ENCODE measurements at regions not wholly inside any gene's neighbourhood (a gene's known extent, or its start where the extent isn't known, plus 50 kb on each side); places are given as distances from the start of the nearest gene placed in this dataset.

DNA sequence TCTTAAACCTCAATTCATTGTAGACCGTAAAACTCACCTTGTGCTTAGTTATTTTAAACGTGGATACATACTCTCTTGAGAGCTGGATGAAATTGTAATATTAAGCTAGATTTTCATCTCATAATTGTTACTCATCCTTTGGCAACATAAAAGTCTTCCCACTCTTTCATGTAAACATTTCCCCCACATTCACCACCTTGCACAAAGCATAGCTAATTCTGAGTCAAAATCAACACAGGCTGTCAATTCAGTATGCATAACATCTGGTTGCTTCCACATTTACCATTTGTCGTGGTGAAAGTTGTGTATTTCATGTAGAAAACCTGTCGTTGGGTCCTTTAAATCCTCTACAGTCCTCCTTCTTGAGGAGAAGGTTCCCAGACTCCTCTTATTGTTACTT is 524.6 kb downstream of the OTOL1 start:
- ChIA-PET CTCF (interaction anchor here (1.5 kb wide), 1 partner anchor 12 kb away, joined by 3 read pairs; no protein-coding TSS in a partner anchor), POLR2A (no interaction called here)
- TF ChIP-seq, protein P1, sequence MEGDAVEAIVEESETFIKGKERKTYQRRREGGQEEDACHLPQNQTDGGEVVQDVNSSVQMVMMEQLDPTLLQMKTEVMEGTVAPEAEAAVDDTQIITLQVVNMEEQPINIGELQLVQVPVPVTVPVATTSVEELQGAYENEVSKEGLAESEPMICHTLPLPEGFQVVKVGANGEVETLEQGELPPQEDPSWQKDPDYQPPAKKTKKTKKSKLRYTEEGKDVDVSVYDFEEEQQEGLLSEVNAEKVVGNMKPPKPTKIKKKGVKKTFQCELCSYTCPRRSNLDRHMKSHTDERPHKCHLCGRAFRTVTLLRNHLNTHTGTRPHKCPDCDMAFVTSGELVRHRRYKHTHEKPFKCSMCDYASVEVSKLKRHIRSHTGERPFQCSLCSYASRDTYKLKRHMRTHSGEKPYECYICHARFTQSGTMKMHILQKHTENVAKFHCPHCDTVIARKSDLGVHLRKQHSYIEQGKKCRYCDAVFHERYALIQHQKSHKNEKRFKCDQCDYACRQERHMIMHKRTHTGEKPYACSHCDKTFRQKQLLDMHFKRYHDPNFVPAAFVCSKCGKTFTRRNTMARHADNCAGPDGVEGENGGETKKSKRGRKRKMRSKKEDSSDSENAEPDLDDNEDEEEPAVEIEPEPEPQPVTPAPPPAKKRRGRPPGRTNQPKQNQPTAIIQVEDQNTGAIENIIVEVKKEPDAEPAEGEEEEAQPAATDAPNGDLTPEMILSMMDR (IDR thresholded peaks at IDR 0.05; ENCODE audit: control extremely low read depth, extremely low read depth, low read depth, missing control alignments), result no peak
- no peak for DNase-seq (ENCODE audit: extremely low spot score)

DNA sequence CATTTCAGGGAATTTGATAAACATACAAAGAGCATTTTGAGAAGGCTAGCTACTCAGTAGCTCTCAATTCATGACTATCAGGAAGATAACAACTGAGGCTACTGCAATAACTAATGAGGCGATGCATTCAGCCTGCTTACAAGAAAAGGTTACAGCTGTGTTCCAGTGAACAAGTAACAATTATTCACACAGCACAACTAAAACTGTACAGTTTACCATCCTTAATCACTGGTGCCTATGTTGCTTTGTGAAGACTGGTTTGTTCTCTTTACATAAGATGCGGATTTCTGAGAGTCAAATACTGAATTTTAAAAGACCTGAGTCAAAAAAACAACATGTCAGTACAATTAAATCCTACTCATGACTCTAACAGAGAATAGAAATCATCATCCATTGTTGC is 526.3 kb downstream of the OTOL1 start:
- POLR2A ChIA-PET, result no interaction called here
- CTCF ChIA-PET, result interaction anchor here (1.5 kb wide), 1 partner anchor 14 kb away, joined by 3 read pairs; no protein-coding TSS in a partner anchor
- DNase-seq (ENCODE audit: extremely low spot score), result no peak
- TF ChIP-seq, protein P1 (IDR thresholded peaks at IDR 0.05; ENCODE audit: control extremely low read depth, extremely low read depth, low read depth, missing control alignments), result no peak

DNA sequence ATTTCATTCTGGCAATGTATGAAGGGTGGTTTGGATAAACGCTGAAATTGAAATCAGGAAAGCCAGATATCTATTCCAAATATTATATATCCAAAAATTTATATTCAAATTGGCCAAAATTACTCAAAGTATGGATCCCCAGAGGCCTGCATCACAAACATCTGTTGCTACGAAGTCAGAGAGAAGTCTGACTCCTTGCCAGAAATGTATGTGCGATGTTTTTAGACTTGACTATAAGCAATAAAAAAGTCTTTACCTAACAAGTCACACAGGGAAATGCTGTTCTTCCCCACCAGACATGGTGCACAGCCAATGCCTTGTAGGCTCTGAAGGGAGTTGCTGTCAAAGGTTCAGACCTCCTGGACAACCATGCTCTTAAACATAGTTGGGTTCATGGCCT is 533.1 kb downstream of the OTOL1 start:
- ChIA-PET POLR2A (no interaction called here), CTCF (interaction anchor here (0.9 kb wide), 1 partner anchor 12 kb away, joined by 3 read pairs; no protein-coding TSS in a partner anchor)
- DNase-seq (ENCODE audit: extremely low spot score), result no peak
- TF ChIP-seq, protein P1 (IDR thresholded peaks at IDR 0.05; ENCODE audit: control extremely low read depth, extremely low read depth, low read depth, missing control alignments), result no peak

DNA sequence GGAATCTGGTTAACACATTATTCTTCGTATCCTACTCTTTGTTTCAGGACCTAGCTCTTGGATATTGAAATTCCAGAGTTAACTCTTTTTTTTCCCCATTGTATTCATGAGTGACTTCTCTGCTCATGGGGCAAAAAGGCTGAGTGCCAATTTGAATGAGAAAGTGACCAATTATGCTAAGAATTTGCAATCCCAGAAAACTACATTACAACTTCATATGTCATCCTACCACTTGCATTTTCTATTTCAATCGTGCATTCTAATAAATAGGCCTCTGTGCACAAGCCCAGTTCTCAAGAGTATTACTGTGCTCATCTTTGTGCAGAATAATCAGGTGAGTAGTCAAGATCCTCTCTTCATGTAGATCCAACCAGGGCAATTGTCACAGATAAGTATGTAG is 537.8 kb downstream of the OTOL1 start:
- CTCF ChIA-PET, result no interaction called here

DNA sequence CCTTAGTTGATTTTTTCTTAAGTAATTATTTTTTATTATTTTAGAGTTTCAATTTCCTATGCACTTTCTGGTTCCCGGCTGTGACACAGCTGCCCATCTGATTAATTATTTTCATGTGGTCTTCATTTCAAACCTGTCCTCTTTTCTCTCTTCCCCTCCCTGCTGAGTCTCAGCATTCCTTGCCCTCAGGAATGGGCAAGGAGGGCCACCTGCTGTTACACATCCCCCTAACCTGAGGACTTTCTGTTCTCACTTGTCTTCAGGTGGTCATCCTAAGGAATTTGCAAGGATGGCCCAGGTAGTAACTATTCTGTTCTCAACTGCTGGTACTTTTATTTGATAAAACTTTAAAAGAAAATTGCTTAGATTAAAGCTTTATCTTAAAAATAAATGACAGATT is 545.0 kb downstream of the OTOL1 start:
- TF ChIP-seq, protein P1 (IDR thresholded peaks at IDR 0.05; ENCODE audit: control extremely low read depth, extremely low read depth, low read depth, missing control alignments), result no peak
- no peak for DNase-seq (ENCODE audit: extremely low spot score)
- ChIA-PET CTCF (interaction anchor here (1.2 to 2.0 kb wide), 2 partner anchors 13 to 20 kb away, joined by 3 to 6 read pairs; no protein-coding TSS in a partner anchor), POLR2A (no interaction called here)

More for the DNA sequence above, 537.8 kb downstream of the OTOL1 start:
- TF ChIP-seq, protein P1 (IDR thresholded peaks at IDR 0.05; ENCODE audit: control extremely low read depth, extremely low read depth, low read depth, missing control alignments), result no peak
- POLR2A ChIA-PET, result no interaction called here
- DNase-seq (ENCODE audit: extremely low spot score), result no peak

DNA sequence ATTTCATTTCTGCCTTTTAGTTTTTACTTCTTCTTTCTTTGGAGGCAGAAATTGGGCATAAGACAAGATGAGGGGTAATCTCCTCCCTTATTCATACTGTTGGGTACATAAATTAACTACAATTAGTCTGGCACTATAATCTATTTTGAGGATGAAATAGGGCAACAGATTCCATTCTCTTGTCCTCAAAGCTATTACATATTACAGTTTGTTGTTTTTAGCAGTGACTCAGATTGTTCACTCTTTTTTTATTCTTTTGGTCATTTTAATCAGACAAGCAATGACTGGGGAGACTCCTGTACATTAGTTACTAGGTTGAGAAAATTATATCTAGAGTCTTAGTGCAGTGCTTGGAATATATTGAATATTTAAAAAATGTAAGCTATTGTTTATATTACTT is 556.0 kb downstream of the OTOL1 start:
- TF ChIP-seq, protein P1 (IDR thresholded peaks at IDR 0.05; ENCODE audit: control extremely low read depth, extremely low read depth, low read depth, missing control alignments), result no peak
- no peak for DNase-seq (ENCODE audit: extremely low spot score)
- ChIA-PET POLR2A (no interaction called here), CTCF (no interaction called here)
